PC-3 (cell line): ENCODE measurements at regions not wholly inside any gene's neighbourhood (a gene's known extent, or its start where the extent isn't known, plus 50 kb on each side); places are given as distances from the start of the nearest gene placed in this dataset.
A peak's percentile ranks its signal among the peaks of the same experiment; 100 is the strongest.

Source experiments
- ATAC-seq: fragments of 200-7000 bp; cut with Tn5 transposase; 2 replicates; pipeline ENCODE4 v1.9.1; 2020; ENCODE audit warnings: mild to moderate bottlenecking, moderate library complexity
- BruUV-seq: library from RNA; stranded (reverse); fragments of 400-500 nt; replicated peaks from 2 replicates; lab custom pipeline; 2021; lab: Mats Ljungman, UMichigan
- CTCF ChIA-PET: fragments of 300-600 bp; sonication (Branson Sonifier 250); formaldehyde crosslinking; loops from one replicate; lab custom pipeline; 2022; ENCODE audit warnings: antibody characterized with exemption; lab: Charles Lee
- POLR2A ChIA-PET: fragments of 300-600 bp; sonication (Branson Sonifier 250); formaldehyde crosslinking; loops from one replicate; lab custom pipeline; 2022; ENCODE audit warnings: antibody characterized with exemption; ENCODE audit not compliant: unreplicated experiment; lab: Charles Lee
- DNase-seq: peaks from one replicate; pipeline ENCODE4 v3.0.0-alpha.2; 2015
- H2AFZ ChIP-seq: fragments of 300-600 bp; sonication (generic); 2 replicates; pipeline ENCODE4 v1.6.0; 2016; ENCODE audit warnings: antibody characterized with exemption, low read length
- H3F3A ChIP-seq: fragments of 300-600 bp; sonication (generic); one replicate; pipeline ENCODE4 v1.6.0; 2017; ENCODE audit warnings: antibody characterized with exemption, low read length, control low read depth, mild to moderate bottlenecking; ENCODE audit not compliant: unreplicated experiment
- H3K27ac ChIP-seq: fragments of 300-600 bp; sonication (generic); 2 replicates; pipeline ENCODE4 v1.5.1; 2016; ENCODE audit warnings: mild to moderate bottlenecking, low read length
- H3K27me3 ChIP-seq: fragments of 300-600 bp; sonication (generic); 2 replicates; pipeline ENCODE4 v1.6.1; 2016; ENCODE audit warnings: low read length, mixed read lengths
- H3K36me3 ChIP-seq: fragments of 300-600 bp; sonication (generic); 2 replicates; pipeline ENCODE4 v1.6.1; 2016; ENCODE audit warnings: low read depth, mixed run types, low read length, mixed read lengths
- H3K4me1 ChIP-seq: fragments of 300-600 bp; sonication (generic); 2 replicates; pipeline ENCODE4 v1.5.1; 2016; ENCODE audit warnings: low read length; ENCODE audit not compliant: insufficient read depth
- H3K4me2 ChIP-seq: fragments of 300-600 bp; sonication (generic); 2 replicates; pipeline ENCODE4 v1.6.0; 2016; ENCODE audit warnings: low read length
- H3K4me3 ChIP-seq: fragments of 300-600 bp; sonication (generic); 2 replicates; pipeline ENCODE4 v1.5.1; 2016; ENCODE audit warnings: mild to moderate bottlenecking, low read length, mixed read lengths
- H3K79me2 ChIP-seq: fragments of 300-600 bp; sonication (generic); 2 replicates; pipeline ENCODE4 v1.6.1; 2017; ENCODE audit warnings: low read length, mixed read lengths
- H3K9ac ChIP-seq: fragments of 300-600 bp; sonication (generic); 2 replicates; pipeline ENCODE4 v1.6.0; 2016; ENCODE audit warnings: mild to moderate bottlenecking, low read length
- H3K9me2 ChIP-seq: fragments of 300-600 bp; sonication (generic); replicated peaks from 2 replicates; pipeline ENCODE4 v1.6.1; 2016; ENCODE audit warnings: mixed run types, low read length, mixed read lengths
- H3K9me3 ChIP-seq: fragments of 300-600 bp; sonication (generic); 2 replicates; pipeline ENCODE4 v1.6.1; 2016; ENCODE audit warnings: low read length, mixed read lengths
- H4K20me1 ChIP-seq: fragments of 300-600 bp; sonication (generic); 2 replicates; pipeline ENCODE4 v1.6.1; 2016; ENCODE audit warnings: low read length, mixed read lengths
- CTCF ChIP-seq: fragments of 300-600 bp; sonication (generic); conservative IDR thresholded peaks from 2 replicates; pipeline ENCODE4 v1.5.1; 2017; ENCODE audit warnings: antibody characterized with exemption, low read depth, mild to moderate bottlenecking, low read length
- EZH2 ChIP-seq: fragments of 300-600 bp; sonication (generic); IDR thresholded peaks from one replicate; pipeline ENCODE4 v1.6.1; 2017; ENCODE audit warnings: antibody characterized with exemption, mild to moderate bottlenecking, low read length; ENCODE audit not compliant: unreplicated experiment
- EZH2phosphoT487 ChIP-seq: fragments of 300-600 bp; sonication (generic); IDR thresholded peaks from 2 replicates; pipeline ENCODE4 v1.6.1; 2018; ENCODE audit warnings: mild to moderate bottlenecking, antibody characterized with exemption, low read length, borderline replicate concordance
- intact Hi-C: fragments of 100-400 bp; cut with micrococcal nuclease; formaldehyde crosslinking; loops from 2 replicates; pipeline ENCODE4 v1.9.0; 2023

DNA sequence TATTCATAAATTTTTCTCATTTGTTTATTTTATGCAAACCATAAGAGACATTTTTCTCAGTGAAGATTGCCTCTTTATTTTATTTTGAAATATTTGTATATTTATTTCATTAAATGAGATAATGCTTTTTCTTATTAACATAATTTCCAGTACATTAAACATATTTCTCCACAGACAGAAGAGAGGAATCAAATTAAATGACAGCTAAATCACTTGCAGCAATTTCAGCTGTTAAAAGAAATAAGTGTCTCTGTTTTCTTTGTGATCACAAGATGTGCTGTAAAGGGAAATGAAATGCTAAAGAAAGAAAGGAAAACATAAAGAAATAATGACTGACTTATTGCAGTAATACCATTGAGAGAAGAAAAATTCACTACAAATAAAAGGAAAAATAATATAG is 414.0 kb upstream of the FANCL start:
- BruUV-seq = no TSS peak
- Histone ChIP-seq H3K4me2 (no peak overlapping the region), H3K27me3 (0 out of 2 replicates have a peak, but pooled peaks cover 7% of the 10 kb centered on the region), H3K9me2 (no peaks in the 10 kb centered on the region), H4K20me1 (no peaks in the 10 kb centered on the region), H3K9ac (no peak overlapping the region), H3K27ac (no peak overlapping the region), H3K4me1 (no peaks in the 10 kb centered on the region), H3K36me3 (no peaks in the 10 kb centered on the region), H2AFZ (no peak overlapping the region), H3F3A (no peaks in the 10 kb centered on the region), H3K9me3 (no peaks in the 10 kb centered on the region), H3K79me2 (no peaks in the 10 kb centered on the region), H3K4me3 (no peak overlapping the region)
- ChIA-PET POLR2A (no interaction called here), CTCF (no interaction called here)
- ATAC-seq (no peak), DNase-seq (no peak)
- intact Hi-C loops = no loop called here
- TF ChIP-seq EZH2 (no peak), EZH2phosphoT487 (no peak), CTCF (no peak)

DNA sequence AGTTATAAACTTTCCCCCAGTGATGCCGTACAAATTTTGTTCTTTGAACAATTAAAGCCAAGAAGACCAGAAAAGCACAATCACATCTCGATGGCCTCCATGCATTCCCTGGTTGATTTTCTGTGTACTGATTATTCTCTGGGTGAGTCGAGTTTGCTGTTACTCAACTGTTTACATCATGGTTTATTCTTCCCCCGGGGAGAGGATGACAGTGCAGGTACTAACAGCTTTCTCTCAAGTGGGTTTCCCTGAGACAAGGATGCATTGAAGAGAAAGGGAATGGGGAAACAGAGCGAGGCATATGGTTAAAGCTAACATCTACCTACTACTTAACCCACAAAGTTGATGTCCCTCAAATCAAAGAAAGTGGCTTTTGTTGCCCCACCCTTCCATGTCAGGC is 410.8 kb upstream of the FANCL start:
- CTCF ChIA-PET = interaction anchor here (0.6 kb wide), 1 partner anchor 1186 kb away, joined by 3 read pairs; no protein-coding TSS in a partner anchor
- BruUV-seq = no TSS peak

More for the DNA sequence above, 410.8 kb upstream of the FANCL start:
- no peaks in the 10 kb centered on the region for H3K9me3 ChIP-seq
- H3K4me1 ChIP-seq = no peaks in the 10 kb centered on the region
- ATAC-seq (no peak), DNase-seq (peak; percentile 20)
- intact Hi-C loops = no loop called here
- H3K36me3 ChIP-seq = no peaks in the 10 kb centered on the region
- no peak overlapping the region for H2AFZ ChIP-seq
- H3K9me2 ChIP-seq = no peaks in the 10 kb centered on the region
- no peak overlapping the region for H3K4me2 ChIP-seq
- H3K27ac ChIP-seq = no peak overlapping the region
- TF ChIP-seq CTCF (no peak), EZH2phosphoT487 (no peak), EZH2 (no peak)
- H3K4me3 ChIP-seq = no peak overlapping the region
- H3K27me3 ChIP-seq = 0 out of 2 replicates have a peak, but pooled peaks cover 7% of the 10 kb centered on the region
- no peak overlapping the region for H3K9ac ChIP-seq
- no peaks in the 10 kb centered on the region for H4K20me1 ChIP-seq
- no peaks in the 10 kb centered on the region for H3F3A ChIP-seq
- no peaks in the 10 kb centered on the region for H3K79me2 ChIP-seq
- POLR2A ChIA-PET = no interaction called here
